ENCODE measurements at regions not wholly inside any gene's neighbourhood (a gene's known extent, or its start where the extent isn't known, plus 50 kb on each side); places are given as distances from the start of the nearest gene placed in this dataset.

- no peak for TF ChIP-seq ZNF274 (IDR thresholded peaks at IDR 0.05; ENCODE audit: low read depth, low read length)
- TF ChIP-seq JUND (IDR thresholded peaks at IDR 0.05), result no peak
- TF ChIP-seq SIN3A (IDR thresholded peaks at IDR 0.05; ENCODE audit: low read depth), result no peak
- no peak for TF ChIP-seq MAX (IDR thresholded peaks at IDR 0.05)
Measured at GRCh38 chr10:32171204-32171603, 115.0 kb upstream of the KIF5B start (continued).

DNA sequence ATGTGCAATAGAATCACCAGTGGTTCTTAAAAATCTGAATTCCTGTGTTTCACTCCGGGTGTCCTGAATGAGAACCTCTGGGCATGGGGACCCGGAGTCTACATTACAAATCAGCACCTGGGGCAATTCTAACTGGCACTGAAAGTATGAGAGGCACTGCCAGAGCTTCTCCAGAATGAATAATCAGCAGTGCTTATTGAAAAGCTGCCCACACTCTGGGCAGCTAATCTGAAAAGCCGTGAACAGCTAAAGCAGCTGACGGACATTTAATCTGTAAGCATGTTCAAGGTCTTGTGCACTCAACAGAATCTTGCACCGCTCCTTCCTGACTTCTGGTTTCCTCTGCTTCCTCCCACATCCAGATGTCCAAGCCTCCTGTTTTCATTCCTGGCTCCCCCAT lies 113.3 kb upstream of the KIF5B start:
- peaks cover 0 to 4% of the 10 kb centered on the region in 2 experiments; a peak in 2 of 4 replicates for H3K4me1 ChIP-seq (ENCODE audit: control insufficient read depth in 1 of 2, insufficient read depth in 2 of 2, low read length in 2 of 2)
- H3K9me2 ChIP-seq (ENCODE audit: insufficient read depth), result no peaks in the 10 kb centered on the region
- no peak overlapping the region for H3K9ac ChIP-seq (ENCODE audit: low read length)
- ChIA-PET RAD21 (ENCODE audit: low non-redundant PET in 1 of 2, low total read pairs in 2 of 2, uncharacterized antibody in 2 of 2, unreplicated experiment in 2 of 2) (no interaction called here), CTCF (interaction anchor here (1.0 kb wide), 1 partner anchor 42 kb away, joined by 3 read pairs; no protein-coding TSS in a partner anchor), POLR2A (no interaction called here)
- DNase-seq (ENCODE audit: low read depth, low spot score) (no peak), ATAC-seq (no peak)
- no TSS peak for BruUV-seq (replicated peaks)
- TF ChIP-seq EZH2phosphoT487 (IDR thresholded peaks at IDR 0.05; ENCODE audit: borderline replicate concordance) (no peak), MAX (IDR thresholded peaks at IDR 0.05) (no peak), YY1 (IDR thresholded peaks at IDR 0.05; ENCODE audit: extremely low read depth, insufficient replicate concordance, low read depth, low read length) (no peak)
- no peak overlapping the region for H3K4me2 ChIP-seq (ENCODE audit: low read length)
- no peaks in the 10 kb centered on the region for H3K9me3 ChIP-seq (ENCODE audit: control insufficient read depth in 1 of 2, insufficient read depth in 1 of 2, low read depth in 1 of 2, low read length in 2 of 2)
- H3K27ac ChIP-seq (ENCODE audit: low read depth, low read length), result no peak overlapping the region
- no peaks in the 10 kb centered on the region for H3K36me3 ChIP-seq (ENCODE audit: control insufficient read depth in 1 of 2, insufficient read depth in 2 of 2, low read length in 2 of 2)
- no peaks in the 10 kb centered on the region for H4K20me1 ChIP-seq (ENCODE audit: insufficient read depth)
- no peak overlapping the region for H2AFZ ChIP-seq (ENCODE audit: low read depth, low read length, poor library complexity, severe bottlenecking)
- no peaks in the 10 kb centered on the region for H3K27me3 ChIP-seq (ENCODE audit: insufficient read depth, low read length)
- H3K79me2 ChIP-seq (ENCODE audit: insufficient read depth, low read length), result no peaks in the 10 kb centered on the region
- H3K4me3 ChIP-seq (replicated peaks in 1 of 2; ENCODE audit: low read depth in 1 of 2, low read length in 2 of 2), result no peak overlapping the region
- intact Hi-C loops (cut with micrococcal nuclease), result no loop called here

- CTCF ChIA-PET, result no interaction called here
Measured at GRCh38 chr10:32167450-32167849, 111.2 kb upstream of the KIF5B start.

More at GRCh38 chr10:32167450-32167849, 111.2 kb upstream of the KIF5B start:
- DNase-seq (ENCODE audit: low read depth, low spot score) (no peak), ATAC-seq (no peak)
- Histone ChIP-seq H3K4me3 (replicated peaks in 1 of 2; ENCODE audit: low read depth in 1 of 2, low read length in 2 of 2) (no peak overlapping the region), H3K27ac (ENCODE audit: low read depth, low read length) (no peak overlapping the region), H3K27me3 (ENCODE audit: insufficient read depth, low read length) (no peaks in the 10 kb centered on the region), H3K4me2 (ENCODE audit: low read length) (no peak overlapping the region), H3K4me1 (ENCODE audit: control insufficient read depth in 1 of 2, insufficient read depth in 2 of 2, low read length in 2 of 2) (peaks cover 0 to 4% of the 10 kb centered on the region in 2 experiments; a peak in 2 of 4 replicates), H3K79me2 (ENCODE audit: insufficient read depth, low read length) (no peaks in the 10 kb centered on the region), H3K36me3 (ENCODE audit: control insufficient read depth in 1 of 2, insufficient read depth in 2 of 2, low read length in 2 of 2) (no peaks in the 10 kb centered on the region), H2AFZ (ENCODE audit: low read depth, low read length, poor library complexity, severe bottlenecking) (no peak overlapping the region), H3K9me2 (ENCODE audit: insufficient read depth) (no peaks in the 10 kb centered on the region), H3K9me3 (ENCODE audit: control insufficient read depth in 1 of 2, insufficient read depth in 1 of 2, low read depth in 1 of 2, low read length in 2 of 2) (no peaks in the 10 kb centered on the region), H4K20me1 (ENCODE audit: insufficient read depth) (no peaks in the 10 kb centered on the region), H3K9ac (ENCODE audit: low read length) (no peak overlapping the region)
- no TSS peak for BruUV-seq (replicated peaks)
- POLR2A ChIA-PET, result no interaction called here
- intact Hi-C loops (cut with micrococcal nuclease), result no loop called here
- TF ChIP-seq ZNF274 (IDR thresholded peaks at IDR 0.05; ENCODE audit: low read depth, low read length) (no peak), ZBTB33 (IDR thresholded peaks at IDR 0.05; ENCODE audit: extremely low read depth, insufficient replicate concordance, low read length) (no peak), CBX3 (IDR thresholded peaks at IDR 0.05; ENCODE audit: low read depth) (no peak), EZH2 (IDR thresholded peaks at IDR 0.05) (no peak), EZH2phosphoT487 (IDR thresholded peaks at IDR 0.05; ENCODE audit: borderline replicate concordance) (no peak), SIN3A (IDR thresholded peaks at IDR 0.05; ENCODE audit: low read depth) (no peak), POLR2AphosphoS5 (IDR thresholded peaks at IDR 0.05; ENCODE audit: low read depth, low read length) (no peak)
- RAD21 ChIA-PET (ENCODE audit: low non-redundant PET in 1 of 2, low total read pairs in 2 of 2, uncharacterized antibody in 2 of 2, unreplicated experiment in 2 of 2), result no interaction called here
